ENCODE measurements at regions not wholly inside any gene's neighbourhood (a gene's known extent, or its start where the extent isn't known, plus 50 kb on each side); places are given as distances from the start of the nearest gene placed in this dataset.

DNA sequence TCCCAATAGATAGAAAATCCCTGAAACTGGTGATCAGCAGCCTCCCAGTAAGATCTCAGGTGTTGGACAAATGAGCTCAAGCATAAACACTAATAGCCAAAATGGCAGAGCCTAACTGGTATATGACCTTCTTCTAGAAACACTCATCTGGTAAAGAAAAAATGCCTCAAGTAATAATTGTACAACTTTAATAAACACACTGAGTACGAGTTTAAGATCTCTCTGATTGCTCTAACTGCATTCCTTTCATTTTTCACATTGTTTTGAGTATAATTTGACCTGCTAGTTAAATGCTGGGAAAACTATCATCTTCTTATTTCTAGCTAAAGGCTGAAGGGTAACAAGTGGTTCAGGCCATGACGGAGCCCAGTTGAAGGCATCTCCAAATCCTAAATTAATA lies 2009.5 kb upstream of the PCDH20 start:
- DNase-seq (ENCODE audit: low read depth): no peak

DNA sequence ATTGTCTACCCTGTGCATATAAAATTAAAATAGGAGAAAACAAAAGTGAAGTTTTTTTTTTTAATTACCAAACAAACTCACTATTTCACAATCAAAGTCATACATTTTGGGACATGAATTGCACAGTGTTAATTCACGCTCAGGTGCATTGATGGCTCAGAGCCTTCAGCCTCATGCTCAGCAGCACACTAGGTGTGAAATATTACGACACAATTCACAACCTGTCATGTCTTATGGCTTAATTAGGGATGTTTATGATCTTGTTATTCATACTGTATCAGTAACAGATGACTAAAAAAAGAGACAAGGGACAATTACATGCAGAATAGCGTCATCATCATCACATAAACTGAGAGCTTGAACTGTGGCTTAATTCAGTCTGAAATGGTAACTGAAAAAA lies 2005.5 kb upstream of the PCDH20 start:
- DNase-seq (ENCODE audit: low read depth): no peak

DNA sequence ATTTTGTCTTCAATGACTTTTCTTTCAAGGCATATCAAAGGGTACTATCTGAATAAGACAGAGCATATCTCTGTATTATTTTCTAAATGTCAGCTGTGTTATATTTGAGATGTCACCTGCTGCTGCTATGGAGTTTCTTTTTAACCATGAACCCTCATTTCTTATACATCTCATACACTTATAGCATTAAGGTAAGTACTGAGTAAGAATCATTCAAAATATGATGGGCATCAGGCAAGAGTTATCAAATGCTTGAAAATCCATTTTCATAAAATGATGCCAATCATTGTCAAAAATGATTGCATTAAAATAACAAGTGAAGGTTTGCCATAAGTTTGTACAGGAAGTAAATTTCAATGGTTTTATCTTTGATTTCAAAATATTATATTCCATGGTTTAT lies 2005.0 kb upstream of the PCDH20 start:
- DNase-seq (ENCODE audit: low read depth): no peak

DNA sequence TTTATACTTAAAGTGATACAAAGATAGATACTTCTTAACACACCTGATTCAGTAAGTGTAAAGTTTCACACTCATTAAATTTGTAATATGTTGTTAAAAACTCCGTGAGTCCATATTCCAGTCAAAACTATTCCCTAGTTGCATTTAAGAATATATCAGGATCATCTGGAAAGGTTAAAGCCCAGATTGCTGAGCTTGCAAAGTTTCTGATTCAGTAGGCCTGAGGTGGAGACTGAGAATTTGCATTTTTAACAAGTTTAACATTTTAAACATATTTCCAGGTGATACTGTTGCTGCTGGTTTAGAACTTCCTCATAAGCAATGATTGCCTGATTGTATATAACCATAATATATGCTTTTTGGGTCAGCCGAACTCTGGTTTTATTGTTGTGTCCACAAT lies 1998.6 kb upstream of the PCDH20 start:
- no peak for DNase-seq (ENCODE audit: low read depth)

DNA sequence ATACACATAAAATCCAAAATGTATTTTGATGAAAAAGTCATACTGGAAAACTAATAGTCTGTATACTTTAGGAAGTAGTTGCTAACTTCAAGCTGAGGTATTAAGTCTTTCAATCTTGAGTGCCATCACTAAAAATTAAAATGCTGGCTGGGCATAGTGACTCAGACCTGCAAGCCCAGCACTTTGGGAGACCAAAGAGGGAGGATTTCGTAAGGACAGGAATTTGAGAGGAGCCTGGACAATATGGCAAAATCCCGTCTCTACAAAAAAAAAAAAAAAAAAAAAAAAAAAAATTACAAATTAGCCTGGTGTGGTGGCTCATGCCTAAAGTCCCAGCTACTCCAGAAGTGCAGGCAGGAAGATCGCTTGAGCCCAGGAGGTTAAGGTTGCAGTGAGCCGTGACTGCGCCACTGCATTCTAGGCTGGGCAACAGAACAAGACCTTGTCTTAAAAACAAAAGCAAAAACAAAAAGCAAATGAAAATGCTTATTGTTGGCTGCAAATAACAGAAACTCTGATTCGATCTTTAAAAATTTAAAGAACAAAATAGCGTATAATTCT lies 1994.2 kb upstream of the PCDH20 start:
- no peak for DNase-seq (ENCODE audit: low read depth)

DNA sequence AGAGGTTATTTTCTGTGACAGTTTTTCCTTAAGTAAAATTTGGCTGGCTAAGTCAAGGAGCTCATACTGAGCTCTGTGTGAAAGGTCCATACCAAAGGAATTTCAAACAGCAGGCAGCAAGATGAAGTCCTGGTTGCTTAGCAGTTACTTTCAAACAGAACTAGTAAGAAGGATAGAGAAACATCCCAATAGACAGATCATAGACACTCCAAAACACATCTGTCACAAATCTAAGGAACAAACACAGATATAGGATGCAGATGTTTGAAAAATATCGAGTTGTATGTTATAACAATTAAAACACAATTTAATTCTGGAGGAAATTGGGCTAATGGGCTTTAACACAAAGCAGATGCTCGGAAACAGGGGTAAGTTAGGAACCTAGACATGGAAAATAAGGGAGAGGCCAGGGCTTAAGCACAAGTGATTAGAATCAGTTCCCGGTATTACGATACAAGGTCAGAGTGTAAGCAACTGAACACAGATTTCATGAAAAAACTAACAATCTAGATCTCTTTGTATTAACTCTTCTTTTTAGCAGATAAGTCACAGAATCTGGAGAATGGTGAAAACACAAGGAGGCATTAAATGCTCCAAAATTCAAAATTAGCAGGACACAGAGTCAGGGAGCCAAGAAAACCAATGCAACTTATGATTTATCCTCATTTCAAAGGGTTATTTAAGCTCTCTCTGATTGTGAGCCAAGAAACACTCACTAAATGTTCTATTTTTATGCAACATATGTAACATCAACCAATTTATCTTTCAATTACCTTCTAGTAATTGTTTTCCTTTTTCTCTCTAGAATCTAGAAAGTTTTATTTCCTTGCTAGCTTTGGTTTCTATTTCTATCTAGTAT lies 1992.9 kb upstream of the PCDH20 start:
- no peak for DNase-seq (ENCODE audit: low read depth)

DNA sequence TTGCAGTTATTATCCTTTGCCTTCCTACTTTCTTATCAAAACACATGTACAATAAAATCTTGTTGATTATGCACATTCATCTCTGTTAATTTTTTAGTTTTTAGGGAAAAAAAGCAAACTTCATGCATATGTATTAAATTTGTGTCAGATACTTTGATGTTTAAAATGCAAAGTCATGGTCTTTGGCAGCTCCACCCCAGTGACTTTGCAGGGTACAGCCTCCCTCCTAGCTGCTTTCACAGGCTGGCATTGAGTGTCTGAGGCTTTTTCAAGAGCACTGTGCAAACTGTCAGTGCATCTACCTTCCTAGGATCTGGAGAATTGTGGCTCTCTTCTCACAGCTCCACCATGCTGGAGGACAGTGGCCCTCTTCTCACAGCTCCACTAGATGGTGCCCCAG lies 1988.1 kb upstream of the PCDH20 start:
- DNase-seq (ENCODE audit: low read depth): no peak

DNA sequence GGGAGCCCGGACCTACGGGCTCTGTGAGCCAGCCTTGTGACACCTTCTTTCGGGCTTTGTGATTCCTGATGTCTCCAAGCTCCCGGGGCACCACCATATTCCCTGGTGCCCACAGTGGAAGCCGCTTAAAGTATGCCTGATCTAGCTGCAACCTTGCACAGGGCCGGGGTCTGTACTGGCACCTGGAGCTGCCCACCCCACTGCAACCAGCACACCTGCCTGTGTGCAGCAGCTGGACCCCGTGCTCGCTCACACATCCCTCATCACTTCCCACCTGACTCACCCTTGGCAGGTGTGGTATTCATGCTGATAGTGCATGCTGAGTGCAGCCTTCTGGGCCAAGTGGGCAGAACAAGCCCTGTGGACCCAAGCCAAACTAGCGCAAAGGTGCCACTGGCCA lies 1981.1 kb upstream of the PCDH20 start:
- no peak for DNase-seq (ENCODE audit: low read depth)

DNA sequence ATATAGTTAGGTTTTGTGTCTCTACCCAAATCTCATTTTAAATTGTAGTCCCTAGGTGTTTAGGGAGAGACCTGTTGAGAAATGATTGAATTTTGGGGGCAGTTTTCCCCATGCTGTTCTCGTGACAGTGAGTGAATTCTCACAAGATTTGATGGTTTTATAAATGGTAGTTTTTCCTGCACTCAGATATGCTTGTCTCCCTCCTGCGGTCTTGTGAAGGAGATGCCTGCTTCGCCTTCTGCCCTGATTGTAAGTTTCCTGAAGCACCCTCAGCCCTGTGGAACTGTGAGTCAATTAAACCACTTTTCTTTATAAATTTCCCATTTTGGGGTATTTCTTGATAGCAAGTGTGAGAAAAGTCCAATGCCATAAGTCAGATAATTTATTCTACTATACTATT lies 1977.5 kb upstream of the PCDH20 start:
- DNase-seq (ENCODE audit: low read depth): no peak

DNA sequence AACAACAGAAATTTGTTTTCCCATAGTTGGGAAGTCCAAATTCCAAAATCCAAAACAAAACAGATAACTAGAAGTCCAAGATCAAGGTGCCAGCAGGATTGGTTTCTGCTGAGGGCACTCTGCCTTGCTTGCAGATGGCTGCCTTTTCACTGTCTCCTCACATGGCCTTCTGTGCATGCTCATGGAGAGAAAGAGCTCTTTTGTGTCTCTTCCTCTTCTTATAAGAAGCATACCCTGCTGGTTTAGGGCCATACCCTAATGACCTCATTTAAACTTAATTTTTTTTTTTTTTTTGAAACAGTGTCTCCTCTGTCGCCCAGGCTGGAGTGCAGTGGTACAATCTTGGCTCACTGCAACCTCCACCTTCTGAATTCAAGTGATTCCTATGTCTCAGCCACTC lies 1974.1 kb upstream of the PCDH20 start:
- no peak for DNase-seq (ENCODE audit: low read depth)

DNA sequence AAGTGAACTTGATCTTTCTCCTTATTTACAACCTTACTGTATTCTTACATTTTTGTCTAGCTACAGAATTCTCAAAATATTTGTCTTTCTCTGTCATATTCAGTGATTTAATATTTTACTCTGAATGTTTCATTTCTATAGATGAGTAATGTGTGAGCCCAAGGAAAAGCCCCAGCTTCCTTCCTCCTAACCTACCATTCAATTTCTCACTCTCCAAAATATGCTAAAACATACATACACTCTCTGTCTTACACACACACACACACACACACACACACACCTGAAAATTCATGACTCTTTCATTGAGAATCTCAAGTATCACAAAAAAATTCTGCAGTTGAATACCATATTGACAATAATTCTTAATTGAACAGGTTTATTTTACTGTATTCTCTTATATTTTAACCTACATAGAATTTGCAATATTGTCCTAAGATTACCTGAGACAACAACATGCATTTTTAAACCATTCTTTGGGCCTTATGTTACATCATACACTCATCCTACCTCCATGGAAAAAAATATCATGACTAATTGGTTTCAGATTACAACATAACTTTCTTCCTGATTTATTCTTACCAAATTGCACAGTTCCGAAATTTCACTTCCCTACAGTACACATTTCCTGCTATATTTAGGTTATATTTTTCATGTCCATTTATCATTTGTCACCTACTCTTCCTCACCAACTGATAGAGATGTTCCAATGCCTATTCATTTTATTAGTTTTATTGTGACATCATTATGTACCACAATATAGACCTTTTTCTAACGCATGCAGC lies 1965.6 kb upstream of the PCDH20 start:
- no peak for DNase-seq (ENCODE audit: low read depth)

DNA sequence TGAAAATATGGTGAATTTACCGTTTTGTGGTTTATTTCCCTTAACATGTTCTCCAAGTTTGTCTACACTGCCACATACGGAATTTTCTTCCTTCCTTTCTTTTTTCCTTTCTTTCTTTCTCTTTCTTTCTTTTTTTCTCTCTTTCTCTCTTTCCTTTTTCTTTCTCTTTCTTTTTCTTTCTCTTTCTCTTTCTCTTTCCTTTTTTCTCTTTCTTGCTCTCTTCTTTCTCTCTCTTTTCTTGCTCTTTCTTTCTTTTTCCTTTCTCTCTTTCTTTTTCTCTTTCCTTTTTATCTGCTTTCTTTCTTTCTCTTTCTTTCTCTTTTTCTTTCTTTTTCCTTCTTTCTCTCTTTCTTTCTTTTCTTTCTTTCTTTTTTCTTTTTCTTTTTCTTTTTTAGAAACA lies 1962.3 kb upstream of the PCDH20 start:
- no peak for DNase-seq (ENCODE audit: low read depth)

DNA sequence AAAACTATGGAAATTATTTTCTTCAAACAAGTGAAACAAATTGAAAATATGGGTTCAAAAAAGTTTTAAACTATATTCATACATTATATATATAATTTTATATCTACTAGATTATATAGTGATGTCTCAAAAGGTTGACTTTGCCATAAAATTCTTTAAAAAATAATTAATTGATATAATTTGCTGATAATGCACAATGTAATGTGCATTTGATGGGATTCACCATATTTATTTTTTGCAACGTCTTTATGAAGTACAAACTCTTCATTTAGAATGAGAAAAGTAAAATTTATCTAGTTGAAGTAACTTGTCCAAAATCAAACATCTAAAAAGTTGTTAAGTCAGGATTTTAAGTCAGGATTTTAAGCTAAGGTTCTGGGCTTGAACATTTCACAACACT lies 1954.5 kb upstream of the PCDH20 start:
- no peak for DNase-seq (ENCODE audit: low read depth)

DNA sequence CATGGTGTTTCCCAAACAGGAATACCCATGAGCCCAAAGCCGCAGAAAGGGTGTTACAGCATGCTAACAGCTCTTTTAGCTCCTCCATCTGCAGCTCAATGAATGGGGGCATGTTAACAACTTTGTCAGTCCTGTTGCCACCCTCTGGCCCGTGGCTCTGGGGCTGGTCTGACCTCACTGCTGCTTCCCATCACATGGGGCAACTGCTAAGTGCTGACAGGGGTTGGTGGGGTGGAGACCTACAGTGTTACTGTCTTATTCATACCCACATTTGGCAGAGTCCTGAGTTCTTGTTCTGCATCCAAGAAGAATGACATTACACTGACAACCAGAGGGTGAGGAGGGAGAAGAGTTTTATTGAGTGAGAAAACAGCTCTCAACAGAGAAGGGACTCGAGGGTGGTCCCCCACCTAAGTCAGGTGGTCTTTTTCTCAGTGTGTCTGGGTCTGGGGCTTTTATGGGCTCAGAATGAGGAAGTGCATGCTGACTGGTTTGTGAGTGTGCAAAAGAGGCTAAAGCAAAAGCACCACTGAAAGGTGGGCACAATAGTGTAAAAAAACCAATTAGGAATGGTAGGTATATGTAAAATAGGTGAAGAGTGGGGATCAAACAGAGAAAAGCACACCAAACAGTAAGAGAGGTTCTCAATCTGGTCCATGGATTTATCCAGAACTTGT lies 1952.0 kb upstream of the PCDH20 start:
- DNase-seq (ENCODE audit: low read depth): no peak

DNA sequence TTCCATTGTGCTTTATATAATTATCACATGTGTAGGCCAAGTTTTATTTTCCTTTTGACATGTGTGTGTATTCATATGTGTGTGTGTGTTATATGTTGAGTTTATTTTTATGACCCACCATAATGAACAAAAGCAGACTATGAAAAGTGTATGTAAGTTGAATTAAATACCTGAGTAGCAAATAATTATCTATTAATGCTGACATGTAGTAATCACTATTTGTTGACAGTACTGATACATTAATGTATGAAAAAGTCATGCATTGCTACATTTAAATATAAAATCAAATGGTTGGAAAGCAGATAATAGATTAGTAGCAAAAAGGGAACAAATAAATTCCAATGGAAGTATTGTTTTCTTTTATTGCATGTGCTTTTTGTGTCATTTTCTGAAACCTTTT lies 1948.5 kb upstream of the PCDH20 start:
- no peak for DNase-seq (ENCODE audit: low read depth)

DNA sequence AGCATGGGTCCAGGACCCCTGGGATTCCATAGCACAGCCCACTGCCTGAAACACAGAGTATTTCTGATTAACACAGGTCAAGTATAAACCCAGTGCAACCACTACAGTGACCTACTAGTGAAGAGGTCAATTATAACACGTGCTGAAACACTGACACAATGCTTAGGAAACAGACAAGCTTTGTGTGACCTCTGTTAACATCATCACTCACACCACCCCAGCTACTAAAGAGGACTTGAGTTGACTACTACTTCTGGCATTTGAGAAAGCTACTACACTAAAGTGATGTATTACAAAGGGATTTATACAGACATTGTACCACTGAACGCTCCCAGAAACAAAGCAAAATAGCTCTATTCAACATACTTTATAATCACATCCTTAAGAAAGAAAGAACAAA lies 1935.9 kb upstream of the PCDH20 start:
- DNase-seq (ENCODE audit: low read depth): no peak

DNA sequence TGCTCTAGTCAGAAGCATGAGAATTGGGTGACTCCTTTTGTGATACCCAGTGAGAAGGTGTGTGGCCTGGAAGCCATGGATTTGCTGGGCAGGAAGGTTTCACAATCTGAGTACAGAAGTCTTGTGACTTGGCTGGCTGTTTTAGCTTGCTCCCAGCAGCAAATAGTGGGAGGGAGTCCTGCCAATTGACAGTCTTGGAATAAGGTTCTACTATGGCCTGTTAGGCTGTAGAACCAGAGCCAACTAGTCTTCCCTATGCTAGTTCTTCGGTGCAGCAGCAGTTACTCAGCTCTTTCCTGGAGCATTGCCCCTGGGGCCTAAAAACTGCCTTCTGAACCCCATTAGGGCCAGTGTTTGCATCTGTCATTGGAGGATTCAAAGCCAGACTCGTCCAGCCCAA lies 1935.4 kb upstream of the PCDH20 start:
- DNase-seq (ENCODE audit: low read depth): no peak

DNA sequence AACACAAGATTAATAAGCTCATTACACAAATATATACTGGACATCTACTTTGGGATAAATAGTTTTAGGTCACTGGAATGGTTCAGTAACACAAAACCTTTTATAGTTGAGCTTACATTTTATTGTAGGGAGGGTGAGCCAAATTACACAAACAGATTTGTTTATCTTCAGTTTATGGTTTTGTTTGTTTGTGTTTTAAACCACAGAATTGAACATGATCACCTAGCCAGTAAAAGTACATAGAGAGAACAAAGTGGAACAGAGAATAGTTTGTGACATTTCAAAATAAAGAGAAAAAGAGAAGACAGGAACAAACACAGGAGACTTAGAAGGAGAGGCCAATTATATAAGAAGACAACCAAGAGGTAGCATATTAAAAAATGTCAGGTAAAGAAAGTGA lies 1930.2 kb upstream of the PCDH20 start:
- DNase-seq (ENCODE audit: low read depth): no peak

DNA sequence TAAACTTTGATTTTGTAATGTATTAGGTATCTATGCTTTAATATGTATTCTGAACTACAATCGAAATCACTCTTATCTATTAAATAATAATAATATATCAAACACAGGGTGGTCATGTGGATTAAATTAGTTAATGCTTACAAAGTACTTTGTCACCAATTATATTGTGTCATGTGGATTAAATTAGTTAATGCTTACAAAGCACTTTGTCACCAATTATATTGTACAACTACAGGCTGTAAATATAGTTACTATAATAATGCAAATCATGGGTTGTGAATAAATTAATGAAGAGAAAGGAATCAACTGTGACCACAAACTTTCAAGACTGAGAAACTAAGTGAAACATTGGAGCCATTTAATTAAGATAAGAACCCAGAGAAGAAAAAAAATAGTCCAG lies 1929.1 kb upstream of the PCDH20 start:
- DNase-seq (ENCODE audit: low read depth): no peak

DNA sequence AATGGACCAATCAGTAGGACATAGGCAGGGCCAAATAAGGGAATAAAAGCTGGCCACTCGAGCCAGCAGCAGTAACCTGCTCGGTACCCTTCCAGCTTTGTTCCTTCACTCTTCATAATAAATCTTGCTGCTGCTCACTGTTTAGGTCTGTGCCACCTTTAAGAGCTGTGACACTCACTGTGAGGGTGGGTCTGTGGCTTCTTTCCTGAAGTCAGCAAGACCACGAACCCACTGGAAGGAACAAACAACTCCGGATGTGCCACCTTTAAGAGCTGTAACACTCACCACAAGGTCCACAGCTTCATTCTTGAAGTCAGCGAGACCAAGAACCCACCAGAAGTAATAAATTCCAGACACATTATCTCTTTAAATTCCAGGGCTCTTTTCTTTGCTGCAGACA lies 1922.3 kb upstream of the PCDH20 start:
- DNase-seq (ENCODE audit: low read depth): no peak

DNA sequence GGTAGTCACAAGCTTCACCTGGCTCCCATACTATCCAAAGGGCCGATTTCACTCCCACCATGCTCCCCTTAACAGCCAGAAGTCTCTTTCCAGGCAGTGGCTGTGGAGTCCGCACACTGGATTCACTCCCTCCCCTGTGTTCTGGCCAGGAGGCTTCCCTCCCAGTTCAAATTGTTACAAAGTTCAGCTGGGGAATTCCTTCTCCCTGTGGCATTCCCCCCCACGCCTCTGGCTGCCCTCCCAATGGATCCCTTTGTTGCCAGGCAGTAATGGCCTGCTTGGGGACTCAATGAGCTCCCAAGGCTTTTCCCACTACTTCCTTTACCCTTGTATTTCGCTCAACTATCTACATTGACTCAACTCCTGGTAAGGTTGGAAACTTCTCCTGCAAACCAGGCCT lies 1921.4 kb upstream of the PCDH20 start:
- no peak for DNase-seq (ENCODE audit: low read depth)

DNA sequence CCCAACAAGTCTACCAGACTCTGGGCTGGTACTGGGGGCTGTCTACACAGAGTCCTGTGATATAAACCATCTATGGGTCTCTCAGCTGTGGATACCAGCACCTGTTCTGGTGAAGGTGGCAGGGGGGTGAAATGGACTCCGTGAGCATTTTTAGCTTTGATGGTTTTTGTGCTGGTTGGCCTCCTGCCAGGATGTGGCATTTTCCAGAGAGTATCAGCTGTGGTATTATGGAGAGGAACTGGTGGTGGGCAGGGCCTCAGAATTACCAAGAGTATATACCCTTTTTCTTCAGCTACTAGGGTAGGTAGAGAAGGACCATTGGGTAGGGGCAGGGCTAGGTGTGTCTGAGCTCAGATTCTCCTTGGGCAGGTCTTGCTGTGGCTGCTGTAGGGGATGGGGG lies 1920.9 kb upstream of the PCDH20 start:
- DNase-seq (ENCODE audit: low read depth): no peak

DNA sequence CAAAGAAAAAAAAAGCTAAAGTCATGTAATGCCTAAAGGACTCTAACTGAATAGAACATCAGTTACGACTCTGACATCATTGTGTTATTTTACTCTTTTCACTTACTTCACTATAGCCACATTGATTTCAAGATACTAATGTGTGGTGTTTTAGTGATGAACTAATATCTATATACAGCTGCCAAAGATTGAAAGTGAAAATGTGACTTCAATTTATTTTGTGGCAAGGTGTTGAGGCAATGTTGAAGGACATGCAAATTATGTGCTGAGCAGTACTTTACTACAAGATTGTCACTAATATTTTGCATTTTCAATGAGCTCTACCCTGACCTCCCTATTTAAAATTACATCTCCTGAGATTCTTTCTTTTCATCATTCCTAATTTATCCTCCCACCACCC lies 1911.9 kb upstream of the PCDH20 start:
- DNase-seq (ENCODE audit: low read depth): no peak

All from CMK (cell line).